ENCODE measurements at regions not wholly inside any gene's neighbourhood (a gene's known extent, or its start where the extent isn't known, plus 50 kb on each side); places are given as distances from the start of the nearest gene placed in this dataset.

DNA sequence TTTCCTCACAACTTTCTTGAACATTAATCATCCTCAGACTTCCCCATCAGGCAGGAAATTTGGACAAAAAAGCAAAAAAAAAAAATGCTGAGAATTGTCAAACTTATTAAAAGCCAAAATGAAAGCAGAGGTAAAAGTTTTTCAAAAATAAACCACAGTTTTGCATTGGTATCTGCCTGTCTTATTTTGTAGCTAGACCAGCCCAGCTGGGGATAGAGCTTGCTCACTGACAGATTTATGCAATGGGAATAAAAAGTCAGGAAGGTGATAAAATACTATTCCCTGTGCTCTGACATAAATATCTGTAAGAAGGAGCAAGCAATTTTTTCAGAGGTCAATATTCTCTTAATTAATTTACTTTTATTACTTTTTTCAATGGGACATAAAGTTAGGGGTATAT, 1006.7 kb upstream of the ALCAM start:
- TF ChIP-seq, protein P1, sequence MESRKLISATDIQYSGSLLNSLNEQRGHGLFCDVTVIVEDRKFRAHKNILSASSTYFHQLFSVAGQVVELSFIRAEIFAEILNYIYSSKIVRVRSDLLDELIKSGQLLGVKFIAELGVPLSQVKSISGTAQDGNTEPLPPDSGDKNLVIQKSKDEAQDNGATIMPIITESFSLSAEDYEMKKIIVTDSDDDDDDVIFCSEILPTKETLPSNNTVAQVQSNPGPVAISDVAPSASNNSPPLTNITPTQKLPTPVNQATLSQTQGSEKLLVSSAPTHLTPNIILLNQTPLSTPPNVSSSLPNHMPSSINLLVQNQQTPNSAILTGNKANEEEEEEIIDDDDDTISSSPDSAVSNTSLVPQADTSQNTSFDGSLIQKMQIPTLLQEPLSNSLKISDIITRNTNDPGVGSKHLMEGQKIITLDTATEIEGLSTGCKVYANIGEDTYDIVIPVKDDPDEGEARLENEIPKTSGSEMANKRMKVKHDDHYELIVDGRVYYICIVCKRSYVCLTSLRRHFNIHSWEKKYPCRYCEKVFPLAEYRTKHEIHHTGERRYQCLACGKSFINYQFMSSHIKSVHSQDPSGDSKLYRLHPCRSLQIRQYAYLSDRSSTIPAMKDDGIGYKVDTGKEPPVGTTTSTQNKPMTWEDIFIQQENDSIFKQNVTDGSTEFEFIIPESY (IDR thresholded peaks at IDR 0.05), result no peak
- TF ChIP-seq TCF7 (IDR thresholded peaks at IDR 0.05; ENCODE audit: borderline replicate concordance) (no peak), GABPA (IDR thresholded peaks at IDR 0.05; ENCODE audit: low read depth) (no peak), CREB1 (IDR thresholded peaks at IDR 0.05; ENCODE audit: low read depth) (no peak), SMC3 (IDR thresholded peaks at IDR 0.05; ENCODE audit: borderline replicate concordance, low read length) (no peak), CBX5 (IDR thresholded peaks at IDR 0.05; ENCODE audit: low read depth) (no peak), POLR2AphosphoS2 (IDR thresholded peaks at IDR 0.05; ENCODE audit: low read depth, low read length) (no peak), ZSCAN29 (IDR thresholded peaks at IDR 0.05) (no peak), ZNF622 (IDR thresholded peaks at IDR 0.05) (no peak)
- TF ChIP-seq, protein P2, sequence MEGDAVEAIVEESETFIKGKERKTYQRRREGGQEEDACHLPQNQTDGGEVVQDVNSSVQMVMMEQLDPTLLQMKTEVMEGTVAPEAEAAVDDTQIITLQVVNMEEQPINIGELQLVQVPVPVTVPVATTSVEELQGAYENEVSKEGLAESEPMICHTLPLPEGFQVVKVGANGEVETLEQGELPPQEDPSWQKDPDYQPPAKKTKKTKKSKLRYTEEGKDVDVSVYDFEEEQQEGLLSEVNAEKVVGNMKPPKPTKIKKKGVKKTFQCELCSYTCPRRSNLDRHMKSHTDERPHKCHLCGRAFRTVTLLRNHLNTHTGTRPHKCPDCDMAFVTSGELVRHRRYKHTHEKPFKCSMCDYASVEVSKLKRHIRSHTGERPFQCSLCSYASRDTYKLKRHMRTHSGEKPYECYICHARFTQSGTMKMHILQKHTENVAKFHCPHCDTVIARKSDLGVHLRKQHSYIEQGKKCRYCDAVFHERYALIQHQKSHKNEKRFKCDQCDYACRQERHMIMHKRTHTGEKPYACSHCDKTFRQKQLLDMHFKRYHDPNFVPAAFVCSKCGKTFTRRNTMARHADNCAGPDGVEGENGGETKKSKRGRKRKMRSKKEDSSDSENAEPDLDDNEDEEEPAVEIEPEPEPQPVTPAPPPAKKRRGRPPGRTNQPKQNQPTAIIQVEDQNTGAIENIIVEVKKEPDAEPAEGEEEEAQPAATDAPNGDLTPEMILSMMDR (IDR thresholded peaks at IDR 0.05 in 2 of 3, conservative IDR thresholded peaks at IDR 0.05 in 1 of 3; ENCODE audit: control insufficient read depth in 2 of 3, extremely low read depth in 1 of 3, insufficient read depth in 1 of 3, low read depth in 3 of 3, low read length in 3 of 3), result no peak
- TF ChIP-seq, protein P3, sequence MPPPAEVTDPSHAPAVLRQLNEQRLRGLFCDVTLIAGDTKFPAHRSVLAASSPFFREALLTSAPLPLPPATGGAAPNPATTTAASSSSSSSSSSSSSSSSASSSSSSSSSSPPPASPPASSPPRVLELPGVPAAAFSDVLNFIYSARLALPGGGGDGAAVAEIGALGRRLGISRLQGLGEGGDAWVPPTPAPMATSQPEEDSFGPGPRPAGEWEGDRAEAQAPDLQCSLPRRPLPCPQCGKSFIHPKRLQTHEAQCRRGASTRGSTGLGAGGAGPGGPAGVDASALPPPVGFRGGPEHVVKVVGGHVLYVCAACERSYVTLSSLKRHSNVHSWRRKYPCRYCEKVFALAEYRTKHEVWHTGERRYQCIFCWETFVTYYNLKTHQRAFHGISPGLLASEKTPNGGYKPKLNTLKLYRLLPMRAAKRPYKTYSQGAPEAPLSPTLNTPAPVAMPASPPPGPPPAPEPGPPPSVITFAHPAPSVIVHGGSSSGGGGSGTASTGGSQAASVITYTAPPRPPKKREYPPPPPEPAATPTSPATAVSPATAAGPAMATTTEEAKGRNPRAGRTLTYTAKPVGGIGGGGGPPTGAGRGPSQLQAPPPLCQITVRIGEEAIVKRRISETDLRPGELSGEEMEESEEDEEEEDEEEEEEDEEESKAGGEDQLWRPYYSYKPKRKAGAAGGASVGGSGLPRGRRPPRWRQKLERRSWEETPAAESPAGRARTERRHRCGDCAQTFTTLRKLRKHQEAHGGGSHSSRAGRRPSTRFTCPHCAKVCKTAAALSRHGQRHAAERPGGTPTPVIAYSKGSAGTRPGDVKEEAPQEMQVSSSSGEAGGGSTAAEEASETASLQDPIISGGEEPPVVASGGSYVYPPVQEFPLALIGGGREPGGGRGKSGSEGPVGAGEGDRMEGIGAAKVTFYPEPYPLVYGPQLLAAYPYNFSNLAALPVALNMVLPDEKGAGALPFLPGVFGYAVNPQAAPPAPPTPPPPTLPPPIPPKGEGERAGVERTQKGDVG (CRISPR knock-in tag; IDR thresholded peaks at IDR 0.05), result no peak
- TF ChIP-seq, protein P4, sequence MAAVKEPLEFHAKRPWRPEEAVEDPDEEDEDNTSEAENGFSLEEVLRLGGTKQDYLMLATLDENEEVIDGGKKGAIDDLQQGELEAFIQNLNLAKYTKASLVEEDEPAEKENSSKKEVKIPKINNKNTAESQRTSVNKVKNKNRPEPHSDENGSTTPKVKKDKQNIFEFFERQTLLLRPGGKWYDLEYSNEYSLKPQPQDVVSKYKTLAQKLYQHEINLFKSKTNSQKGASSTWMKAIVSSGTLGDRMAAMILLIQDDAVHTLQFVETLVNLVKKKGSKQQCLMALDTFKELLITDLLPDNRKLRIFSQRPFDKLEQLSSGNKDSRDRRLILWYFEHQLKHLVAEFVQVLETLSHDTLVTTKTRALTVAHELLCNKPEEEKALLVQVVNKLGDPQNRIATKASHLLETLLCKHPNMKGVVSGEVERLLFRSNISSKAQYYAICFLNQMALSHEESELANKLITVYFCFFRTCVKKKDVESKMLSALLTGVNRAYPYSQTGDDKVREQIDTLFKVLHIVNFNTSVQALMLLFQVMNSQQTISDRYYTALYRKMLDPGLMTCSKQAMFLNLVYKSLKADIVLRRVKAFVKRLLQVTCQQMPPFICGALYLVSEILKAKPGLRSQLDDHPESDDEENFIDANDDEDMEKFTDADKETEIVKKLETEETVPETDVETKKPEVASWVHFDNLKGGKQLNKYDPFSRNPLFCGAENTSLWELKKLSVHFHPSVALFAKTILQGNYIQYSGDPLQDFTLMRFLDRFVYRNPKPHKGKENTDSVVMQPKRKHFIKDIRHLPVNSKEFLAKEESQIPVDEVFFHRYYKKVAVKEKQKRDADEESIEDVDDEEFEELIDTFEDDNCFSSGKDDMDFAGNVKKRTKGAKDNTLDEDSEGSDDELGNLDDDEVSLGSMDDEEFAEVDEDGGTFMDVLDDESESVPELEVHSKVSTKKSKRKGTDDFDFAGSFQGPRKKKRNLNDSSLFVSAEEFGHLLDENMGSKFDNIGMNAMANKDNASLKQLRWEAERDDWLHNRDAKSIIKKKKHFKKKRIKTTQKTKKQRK (IDR thresholded peaks at IDR 0.05; ENCODE audit: low read depth, low read length), result no peak
- TF ChIP-seq, protein P5, sequence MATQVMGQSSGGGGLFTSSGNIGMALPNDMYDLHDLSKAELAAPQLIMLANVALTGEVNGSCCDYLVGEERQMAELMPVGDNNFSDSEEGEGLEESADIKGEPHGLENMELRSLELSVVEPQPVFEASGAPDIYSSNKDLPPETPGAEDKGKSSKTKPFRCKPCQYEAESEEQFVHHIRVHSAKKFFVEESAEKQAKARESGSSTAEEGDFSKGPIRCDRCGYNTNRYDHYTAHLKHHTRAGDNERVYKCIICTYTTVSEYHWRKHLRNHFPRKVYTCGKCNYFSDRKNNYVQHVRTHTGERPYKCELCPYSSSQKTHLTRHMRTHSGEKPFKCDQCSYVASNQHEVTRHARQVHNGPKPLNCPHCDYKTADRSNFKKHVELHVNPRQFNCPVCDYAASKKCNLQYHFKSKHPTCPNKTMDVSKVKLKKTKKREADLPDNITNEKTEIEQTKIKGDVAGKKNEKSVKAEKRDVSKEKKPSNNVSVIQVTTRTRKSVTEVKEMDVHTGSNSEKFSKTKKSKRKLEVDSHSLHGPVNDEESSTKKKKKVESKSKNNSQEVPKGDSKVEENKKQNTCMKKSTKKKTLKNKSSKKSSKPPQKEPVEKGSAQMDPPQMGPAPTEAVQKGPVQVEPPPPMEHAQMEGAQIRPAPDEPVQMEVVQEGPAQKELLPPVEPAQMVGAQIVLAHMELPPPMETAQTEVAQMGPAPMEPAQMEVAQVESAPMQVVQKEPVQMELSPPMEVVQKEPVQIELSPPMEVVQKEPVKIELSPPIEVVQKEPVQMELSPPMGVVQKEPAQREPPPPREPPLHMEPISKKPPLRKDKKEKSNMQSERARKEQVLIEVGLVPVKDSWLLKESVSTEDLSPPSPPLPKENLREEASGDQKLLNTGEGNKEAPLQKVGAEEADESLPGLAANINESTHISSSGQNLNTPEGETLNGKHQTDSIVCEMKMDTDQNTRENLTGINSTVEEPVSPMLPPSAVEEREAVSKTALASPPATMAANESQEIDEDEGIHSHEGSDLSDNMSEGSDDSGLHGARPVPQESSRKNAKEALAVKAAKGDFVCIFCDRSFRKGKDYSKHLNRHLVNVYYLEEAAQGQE (IDR thresholded peaks at IDR 0.05; ENCODE audit: low read depth, low read length), result no peak
